ENCODE measurements at regions not wholly inside any gene's neighbourhood (a gene's known extent, or its start where the extent isn't known, plus 50 kb on each side); places are given as distances from the start of the nearest gene placed in this dataset.

DNA sequence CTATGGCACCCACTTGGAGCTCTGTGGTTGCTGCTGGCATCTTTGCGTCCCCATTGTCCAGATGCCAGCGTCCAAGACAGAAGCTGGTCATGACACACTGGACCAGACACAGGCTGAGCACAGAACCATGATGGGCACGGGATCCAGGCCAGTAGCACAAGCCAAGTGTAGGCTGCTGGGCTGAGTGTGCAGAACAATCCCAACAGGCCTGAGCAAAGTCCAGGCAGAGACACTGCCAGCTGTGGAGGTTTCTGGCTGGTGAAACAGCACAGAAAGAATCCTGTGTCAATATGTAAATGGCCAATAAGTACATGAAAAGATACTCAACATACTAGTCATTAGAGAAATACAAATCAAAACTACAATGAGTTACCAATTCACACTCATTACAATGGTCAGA lies 705.4 kb downstream of the METTL4 start (continued):
- TF ChIP-seq, protein P1, sequence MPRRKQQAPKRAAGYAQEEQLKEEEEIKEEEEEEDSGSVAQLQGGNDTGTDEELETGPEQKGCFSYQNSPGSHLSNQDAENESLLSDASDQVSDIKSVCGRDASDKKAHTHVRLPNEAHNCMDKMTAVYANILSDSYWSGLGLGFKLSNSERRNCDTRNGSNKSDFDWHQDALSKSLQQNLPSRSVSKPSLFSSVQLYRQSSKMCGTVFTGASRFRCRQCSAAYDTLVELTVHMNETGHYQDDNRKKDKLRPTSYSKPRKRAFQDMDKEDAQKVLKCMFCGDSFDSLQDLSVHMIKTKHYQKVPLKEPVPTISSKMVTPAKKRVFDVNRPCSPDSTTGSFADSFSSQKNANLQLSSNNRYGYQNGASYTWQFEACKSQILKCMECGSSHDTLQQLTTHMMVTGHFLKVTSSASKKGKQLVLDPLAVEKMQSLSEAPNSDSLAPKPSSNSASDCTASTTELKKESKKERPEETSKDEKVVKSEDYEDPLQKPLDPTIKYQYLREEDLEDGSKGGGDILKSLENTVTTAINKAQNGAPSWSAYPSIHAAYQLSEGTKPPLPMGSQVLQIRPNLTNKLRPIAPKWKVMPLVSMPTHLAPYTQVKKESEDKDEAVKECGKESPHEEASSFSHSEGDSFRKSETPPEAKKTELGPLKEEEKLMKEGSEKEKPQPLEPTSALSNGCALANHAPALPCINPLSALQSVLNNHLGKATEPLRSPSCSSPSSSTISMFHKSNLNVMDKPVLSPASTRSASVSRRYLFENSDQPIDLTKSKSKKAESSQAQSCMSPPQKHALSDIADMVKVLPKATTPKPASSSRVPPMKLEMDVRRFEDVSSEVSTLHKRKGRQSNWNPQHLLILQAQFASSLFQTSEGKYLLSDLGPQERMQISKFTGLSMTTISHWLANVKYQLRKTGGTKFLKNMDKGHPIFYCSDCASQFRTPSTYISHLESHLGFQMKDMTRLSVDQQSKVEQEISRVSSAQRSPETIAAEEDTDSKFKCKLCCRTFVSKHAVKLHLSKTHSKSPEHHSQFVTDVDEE (CRISPR knock-in tag; IDR thresholded peaks at IDR 0.05): no peak
- TF ChIP-seq ZFP3 (CRISPR knock-in tag; IDR thresholded peaks at IDR 0.05) (no peak), TOX (CRISPR knock-in tag; IDR thresholded peaks at IDR 0.05; ENCODE audit: borderline replicate concordance) (no peak), CSDC2 (CRISPR knock-in tag; IDR thresholded peaks at IDR 0.05) (no peak), SNAI2 (CRISPR knock-in tag; IDR thresholded peaks at IDR 0.05) (no peak), GLIS3 (CRISPR knock-in tag; IDR thresholded peaks at IDR 0.05) (no peak), ISL1 (CRISPR knock-in tag; IDR thresholded peaks at IDR 0.05) (no peak), ARNTL (CRISPR knock-in tag; IDR thresholded peaks at IDR 0.05; ENCODE audit: borderline replicate concordance, low read depth) (no peak), ZNF565 (CRISPR knock-in tag; conservative IDR thresholded peaks at IDR 0.05; ENCODE audit: low read depth) (no peak), PPARA (CRISPR knock-in tag; IDR thresholded peaks at IDR 0.05; ENCODE audit: borderline replicate concordance) (no peak), ESRRG (CRISPR knock-in tag; IDR thresholded peaks at IDR 0.05) (no peak), BACH2 (CRISPR knock-in tag; IDR thresholded peaks at IDR 0.05; ENCODE audit: borderline replicate concordance) (no peak), ZNF70 (CRISPR knock-in tag; IDR thresholded peaks at IDR 0.05) (no peak)

GRCh38 chr18:1872274-1872673 lies 699.0 kb downstream of the METTL4 start:
- ATAC-seq: no peak
- TF ChIP-seq BACH2 (CRISPR knock-in tag; IDR thresholded peaks at IDR 0.05; ENCODE audit: borderline replicate concordance): no peak
- TF ChIP-seq ARNTL (CRISPR knock-in tag; IDR thresholded peaks at IDR 0.05; ENCODE audit: borderline replicate concordance, low read depth): no peak
- no peak for TF ChIP-seq ZFP30 (CRISPR knock-in tag; IDR thresholded peaks at IDR 0.05)
- TF ChIP-seq ZNF565 (CRISPR knock-in tag; conservative IDR thresholded peaks at IDR 0.05; ENCODE audit: low read depth): no peak
- no peak for TF ChIP-seq PPARA (CRISPR knock-in tag; IDR thresholded peaks at IDR 0.05; ENCODE audit: borderline replicate concordance)
- TF ChIP-seq SNAI2 (CRISPR knock-in tag; IDR thresholded peaks at IDR 0.05): no peak
- TF ChIP-seq RARB (CRISPR knock-in tag; IDR thresholded peaks at IDR 0.05): no peak
- TF ChIP-seq, protein P2, sequence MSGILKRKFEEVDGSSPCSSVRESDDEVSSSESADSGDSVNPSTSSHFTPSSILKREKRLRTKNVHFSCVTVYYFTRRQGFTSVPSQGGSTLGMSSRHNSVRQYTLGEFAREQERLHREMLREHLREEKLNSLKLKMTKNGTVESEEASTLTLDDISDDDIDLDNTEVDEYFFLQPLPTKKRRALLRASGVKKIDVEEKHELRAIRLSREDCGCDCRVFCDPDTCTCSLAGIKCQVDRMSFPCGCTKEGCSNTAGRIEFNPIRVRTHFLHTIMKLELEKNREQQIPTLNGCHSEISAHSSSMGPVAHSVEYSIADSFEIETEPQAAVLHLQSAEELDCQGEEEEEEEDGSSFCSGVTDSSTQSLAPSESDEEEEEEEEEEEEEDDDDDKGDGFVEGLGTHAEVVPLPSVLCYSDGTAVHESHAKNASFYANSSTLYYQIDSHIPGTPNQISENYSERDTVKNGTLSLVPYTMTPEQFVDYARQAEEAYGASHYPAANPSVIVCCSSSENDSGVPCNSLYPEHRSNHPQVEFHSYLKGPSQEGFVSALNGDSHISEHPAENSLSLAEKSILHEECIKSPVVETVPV (CRISPR knock-in tag; IDR thresholded peaks at IDR 0.05): no peak
- TF ChIP-seq ZNF70 (CRISPR knock-in tag; IDR thresholded peaks at IDR 0.05): no peak
- no peak for TF ChIP-seq ZFP3 (CRISPR knock-in tag; IDR thresholded peaks at IDR 0.05)

GRCh38 chr18:1875219-1875618 lies 696.1 kb downstream of the METTL4 start:
- no peak for ATAC-seq
- no peak for TF ChIP-seq RARB (CRISPR knock-in tag; IDR thresholded peaks at IDR 0.05)
- TF ChIP-seq TOX (CRISPR knock-in tag; IDR thresholded peaks at IDR 0.05; ENCODE audit: borderline replicate concordance): no peak
- TF ChIP-seq ZFP3 (CRISPR knock-in tag; IDR thresholded peaks at IDR 0.05): no peak
- TF ChIP-seq GLIS3 (CRISPR knock-in tag; IDR thresholded peaks at IDR 0.05): no peak
- TF ChIP-seq BACH2 (CRISPR knock-in tag; IDR thresholded peaks at IDR 0.05; ENCODE audit: borderline replicate concordance): no peak

DNA sequence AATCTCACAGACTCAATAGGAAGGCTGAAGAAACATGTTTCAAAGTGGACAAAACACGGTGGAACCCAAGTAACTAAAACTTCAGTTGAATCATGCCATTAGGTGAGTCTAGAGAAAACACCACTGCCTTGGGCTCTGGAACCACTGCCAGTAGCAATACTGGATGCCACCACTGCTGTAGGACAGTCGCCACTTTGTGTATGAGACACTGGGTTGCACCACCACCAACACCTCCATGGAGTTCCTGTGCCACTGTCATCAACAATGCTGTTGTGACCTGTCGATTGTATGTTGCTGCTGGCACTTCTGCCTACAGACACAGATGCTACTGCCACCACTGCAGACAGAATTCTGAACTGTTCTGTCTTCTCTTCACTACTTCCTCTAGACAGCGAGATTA lies 686.7 kb downstream of the METTL4 start:
- TF ChIP-seq, protein P2 (CRISPR knock-in tag; IDR thresholded peaks at IDR 0.05): no peak
- TF ChIP-seq RARB (CRISPR knock-in tag; IDR thresholded peaks at IDR 0.05): no peak
- TF ChIP-seq, protein P3, sequence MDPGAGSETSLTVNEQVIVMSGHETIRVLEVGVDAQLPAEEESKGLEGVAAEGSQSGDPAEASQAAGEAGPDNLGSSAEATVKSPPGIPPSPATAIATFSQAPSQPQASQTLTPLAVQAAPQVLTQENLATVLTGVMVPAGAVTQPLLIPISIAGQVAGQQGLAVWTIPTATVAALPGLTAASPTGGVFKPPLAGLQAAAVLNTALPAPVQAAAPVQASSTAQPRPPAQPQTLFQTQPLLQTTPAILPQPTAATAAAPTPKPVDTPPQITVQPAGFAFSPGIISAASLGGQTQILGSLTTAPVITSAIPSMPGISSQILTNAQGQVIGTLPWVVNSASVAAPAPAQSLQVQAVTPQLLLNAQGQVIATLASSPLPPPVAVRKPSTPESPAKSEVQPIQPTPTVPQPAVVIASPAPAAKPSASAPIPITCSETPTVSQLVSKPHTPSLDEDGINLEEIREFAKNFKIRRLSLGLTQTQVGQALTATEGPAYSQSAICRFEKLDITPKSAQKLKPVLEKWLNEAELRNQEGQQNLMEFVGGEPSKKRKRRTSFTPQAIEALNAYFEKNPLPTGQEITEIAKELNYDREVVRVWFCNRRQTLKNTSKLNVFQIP (CRISPR knock-in tag; IDR thresholded peaks at IDR 0.05; ENCODE audit: borderline replicate concordance, low read depth): no peak
- no peak for TF ChIP-seq ESRRG (CRISPR knock-in tag; IDR thresholded peaks at IDR 0.05)
- TF ChIP-seq, protein P4, sequence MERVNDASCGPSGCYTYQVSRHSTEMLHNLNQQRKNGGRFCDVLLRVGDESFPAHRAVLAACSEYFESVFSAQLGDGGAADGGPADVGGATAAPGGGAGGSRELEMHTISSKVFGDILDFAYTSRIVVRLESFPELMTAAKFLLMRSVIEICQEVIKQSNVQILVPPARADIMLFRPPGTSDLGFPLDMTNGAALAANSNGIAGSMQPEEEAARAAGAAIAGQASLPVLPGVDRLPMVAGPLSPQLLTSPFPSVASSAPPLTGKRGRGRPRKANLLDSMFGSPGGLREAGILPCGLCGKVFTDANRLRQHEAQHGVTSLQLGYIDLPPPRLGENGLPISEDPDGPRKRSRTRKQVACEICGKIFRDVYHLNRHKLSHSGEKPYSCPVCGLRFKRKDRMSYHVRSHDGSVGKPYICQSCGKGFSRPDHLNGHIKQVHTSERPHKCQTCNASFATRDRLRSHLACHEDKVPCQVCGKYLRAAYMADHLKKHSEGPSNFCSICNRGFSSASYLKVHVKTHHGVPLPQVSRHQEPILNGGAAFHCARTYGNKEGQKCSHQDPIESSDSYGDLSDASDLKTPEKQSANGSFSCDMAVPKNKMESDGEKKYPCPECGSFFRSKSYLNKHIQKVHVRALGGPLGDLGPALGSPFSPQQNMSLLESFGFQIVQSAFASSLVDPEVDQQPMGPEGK (CRISPR knock-in tag; IDR thresholded peaks at IDR 0.05; ENCODE audit: borderline replicate concordance): no peak
- TF ChIP-seq TOX (CRISPR knock-in tag; IDR thresholded peaks at IDR 0.05; ENCODE audit: borderline replicate concordance): no peak
- TF ChIP-seq PPARA (CRISPR knock-in tag; IDR thresholded peaks at IDR 0.05; ENCODE audit: borderline replicate concordance): no peak
- no peak for TF ChIP-seq ZNF70 (CRISPR knock-in tag; IDR thresholded peaks at IDR 0.05)
- TF ChIP-seq CSDC2 (CRISPR knock-in tag; IDR thresholded peaks at IDR 0.05): no peak
- TF ChIP-seq CREB5 (CRISPR knock-in tag; IDR thresholded peaks at IDR 0.05; ENCODE audit: low read depth): no peak
- no peak for ATAC-seq

All from SK-N-SH treated with all-trans-retinoic acid at 6 μM for 48 hours (cell line).